Panc1 (cell line): ENCODE measurements at regions not wholly inside any gene's neighbourhood (a gene's known extent, or its start where the extent isn't known, plus 50 kb on each side); places are given as distances from the start of the nearest gene placed in this dataset.

Experiments used
- ATAC-seq: fragments of 200-7000 bp; cut with Tn5 transposase; 2 replicates; pipeline ENCODE4 v1.9.1; 2020; ENCODE audit warnings: mild to moderate bottlenecking, moderate library complexity
- BruUV-seq: library from RNA; stranded (reverse); fragments of 400-500 nt; replicated peaks from 2 replicates; lab custom pipeline; 2021; lab: Mats Ljungman, UMichigan
- CTCF ChIA-PET: fragments of 300-600 bp; sonication (Branson Sonifier 250); formaldehyde crosslinking; loops from one replicate; lab custom pipeline; 2022; ENCODE audit warnings: antibody characterized with exemption; lab: Charles Lee
- POLR2A ChIA-PET: fragments of 300-600 bp; sonication (Branson Sonifier 250); formaldehyde crosslinking; loops from one replicate; lab custom pipeline; 2022; ENCODE audit warnings: antibody characterized with exemption; lab: Charles Lee
- DNase-seq: peaks from one replicate; pipeline ENCODE4 v3.0.0-alpha.2; 2010; ENCODE audit warnings: low read depth, low spot score
- H3K27ac ChIP-seq: 2 replicates; pipeline ENCODE4 v1.5.1; 2011; ENCODE audit warnings: mild to moderate bottlenecking, low read length, inconsistent platforms
- H3K27me3 ChIP-seq: fragments of 200-500 bp; sonication (Bioruptor generic); 2 replicates; pipeline ENCODE4 v1.6.0; 2014; ENCODE audit warnings: low read length, inconsistent platforms; ENCODE audit not compliant: control insufficient read depth, insufficient read depth
- H3K36me3 ChIP-seq: fragments of 200-500 bp; sonication (Bioruptor generic); 2 replicates; pipeline ENCODE4 v1.5.1; 2014; ENCODE audit warnings: inconsistent platforms, mild to moderate bottlenecking, low read length, moderate library complexity; ENCODE audit not compliant: control insufficient read depth, insufficient read depth
- H3K4me1 ChIP-seq: 2 replicates; pipeline ENCODE4 v1.5.1; 2011; ENCODE audit warnings: inconsistent platforms, mild to moderate bottlenecking, low read length, moderate library complexity; ENCODE audit not compliant: control insufficient read depth, insufficient read depth
- H3K4me3 ChIP-seq, 2 experiments: 2 replicates each; pipeline ENCODE4 v1.5.1; 2011 to 2012; ENCODE audit warnings: low read depth in 2 of 2, low read length in 2 of 2, mild to moderate bottlenecking in 2 of 2, inconsistent platforms in 1 of 2, moderate library complexity in 1 of 2
- H3K9me3 ChIP-seq: fragments of 200-500 bp; sonication (Bioruptor generic); 2 replicates; pipeline ENCODE4 v1.5.1; 2014; ENCODE audit warnings: low read depth, mild to moderate bottlenecking, inconsistent platforms, low read length, moderate library complexity; ENCODE audit not compliant: control insufficient read depth, insufficient read depth
- POLR2AphosphoS5 ChIP-seq: IDR thresholded peaks from 2 replicates; pipeline ENCODE4 v1.6.1; 2012; ENCODE audit warnings: mild to moderate bottlenecking, low read depth, low read length, moderate library complexity
- SIN3A ChIP-seq: IDR thresholded peaks from 2 replicates; pipeline ENCODE4 v1.6.1; 2012; ENCODE audit warnings: low read depth, mild to moderate bottlenecking, low read length, moderate library complexity, borderline replicate concordance; ENCODE audit not compliant: insufficient read depth
- TCF7L2 ChIP-seq: IDR thresholded peaks from 2 replicates; pipeline ENCODE4 v1.6.1; 2011; ENCODE audit warnings: mild to moderate bottlenecking, low read depth, low read length, inconsistent platforms
- in situ Hi-C: cut with HindIII; loops from 2 replicates; pipeline ENCODE4 v1.10.0; 2016; ENCODE audit warnings: low sequenced_read_pairs, low pct_unique_long_range_greater_than_20kb
- intact Hi-C: fragments of 100-400 bp; cut with micrococcal nuclease; formaldehyde crosslinking; loops from one replicate; pipeline ENCODE4 v1.10.0; 2022; ENCODE audit not compliant: unreplicated experiment
- TF ChIP-seq, protein P1 (sequence below), 2 experiments: IDR thresholded peaks; 2 replicates each; pipeline ENCODE4 v1.6.1; 2011 to 2012; ENCODE audit warnings: low read depth in 2 of 2, control low read depth in 1 of 2, low read length in 1 of 2, mild to moderate bottlenecking in 1 of 2, moderate library complexity in 1 of 2; ENCODE audit not compliant: insufficient read depth in 1 of 2
- TF ChIP-seq, protein P2 (sequence below): fragments of 450-650 bp; IDR thresholded peaks from 2 replicates; pipeline ENCODE4 v1.5.1; 2017; ENCODE audit warnings: mild to moderate bottlenecking

DNA sequence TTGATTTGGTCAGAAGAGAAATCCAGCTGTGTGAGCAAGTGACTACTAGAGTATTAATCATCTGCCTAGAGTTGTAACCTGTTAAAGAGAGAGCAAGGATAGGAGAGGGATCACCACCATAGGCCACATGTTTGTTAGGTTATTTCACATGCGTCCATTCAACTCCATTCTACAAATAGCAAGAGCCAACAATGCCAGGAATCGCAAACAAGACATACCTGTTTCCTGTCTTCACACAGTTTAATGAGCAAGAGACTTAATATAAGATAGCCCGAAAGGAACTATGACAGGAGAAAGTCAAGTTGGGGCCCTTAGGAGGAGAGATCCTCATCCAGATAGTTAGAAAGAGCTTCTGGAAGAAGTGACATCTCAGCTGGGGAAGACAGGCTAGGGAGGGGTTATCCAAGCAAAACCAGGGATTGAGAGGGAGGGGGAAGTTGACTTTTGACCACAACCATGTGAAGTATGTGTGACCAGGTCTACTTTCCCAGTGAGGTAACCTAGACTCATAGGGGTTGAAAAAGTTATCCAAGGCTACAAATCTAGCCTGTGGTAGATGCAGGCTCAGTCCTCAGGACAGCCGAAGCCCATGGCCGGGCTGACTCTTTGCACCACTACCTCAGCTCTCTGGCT lies 147.4 kb downstream of the ALDH8A1 start:
- H3K36me3 ChIP-seq = no peaks in the 10 kb centered on the region
- intact Hi-C loops = no loop called here
- no peaks in the 10 kb centered on the region for H3K27me3 ChIP-seq
- BruUV-seq = no TSS peak
- TF ChIP-seq, protein P1, sequence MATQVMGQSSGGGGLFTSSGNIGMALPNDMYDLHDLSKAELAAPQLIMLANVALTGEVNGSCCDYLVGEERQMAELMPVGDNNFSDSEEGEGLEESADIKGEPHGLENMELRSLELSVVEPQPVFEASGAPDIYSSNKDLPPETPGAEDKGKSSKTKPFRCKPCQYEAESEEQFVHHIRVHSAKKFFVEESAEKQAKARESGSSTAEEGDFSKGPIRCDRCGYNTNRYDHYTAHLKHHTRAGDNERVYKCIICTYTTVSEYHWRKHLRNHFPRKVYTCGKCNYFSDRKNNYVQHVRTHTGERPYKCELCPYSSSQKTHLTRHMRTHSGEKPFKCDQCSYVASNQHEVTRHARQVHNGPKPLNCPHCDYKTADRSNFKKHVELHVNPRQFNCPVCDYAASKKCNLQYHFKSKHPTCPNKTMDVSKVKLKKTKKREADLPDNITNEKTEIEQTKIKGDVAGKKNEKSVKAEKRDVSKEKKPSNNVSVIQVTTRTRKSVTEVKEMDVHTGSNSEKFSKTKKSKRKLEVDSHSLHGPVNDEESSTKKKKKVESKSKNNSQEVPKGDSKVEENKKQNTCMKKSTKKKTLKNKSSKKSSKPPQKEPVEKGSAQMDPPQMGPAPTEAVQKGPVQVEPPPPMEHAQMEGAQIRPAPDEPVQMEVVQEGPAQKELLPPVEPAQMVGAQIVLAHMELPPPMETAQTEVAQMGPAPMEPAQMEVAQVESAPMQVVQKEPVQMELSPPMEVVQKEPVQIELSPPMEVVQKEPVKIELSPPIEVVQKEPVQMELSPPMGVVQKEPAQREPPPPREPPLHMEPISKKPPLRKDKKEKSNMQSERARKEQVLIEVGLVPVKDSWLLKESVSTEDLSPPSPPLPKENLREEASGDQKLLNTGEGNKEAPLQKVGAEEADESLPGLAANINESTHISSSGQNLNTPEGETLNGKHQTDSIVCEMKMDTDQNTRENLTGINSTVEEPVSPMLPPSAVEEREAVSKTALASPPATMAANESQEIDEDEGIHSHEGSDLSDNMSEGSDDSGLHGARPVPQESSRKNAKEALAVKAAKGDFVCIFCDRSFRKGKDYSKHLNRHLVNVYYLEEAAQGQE (IDR thresholded peaks at IDR 0.05; ENCODE audit: insufficient read depth in 1 of 2, low read depth in 2 of 2, low read length in 1 of 2) = no peak
- TF ChIP-seq, protein P2, sequence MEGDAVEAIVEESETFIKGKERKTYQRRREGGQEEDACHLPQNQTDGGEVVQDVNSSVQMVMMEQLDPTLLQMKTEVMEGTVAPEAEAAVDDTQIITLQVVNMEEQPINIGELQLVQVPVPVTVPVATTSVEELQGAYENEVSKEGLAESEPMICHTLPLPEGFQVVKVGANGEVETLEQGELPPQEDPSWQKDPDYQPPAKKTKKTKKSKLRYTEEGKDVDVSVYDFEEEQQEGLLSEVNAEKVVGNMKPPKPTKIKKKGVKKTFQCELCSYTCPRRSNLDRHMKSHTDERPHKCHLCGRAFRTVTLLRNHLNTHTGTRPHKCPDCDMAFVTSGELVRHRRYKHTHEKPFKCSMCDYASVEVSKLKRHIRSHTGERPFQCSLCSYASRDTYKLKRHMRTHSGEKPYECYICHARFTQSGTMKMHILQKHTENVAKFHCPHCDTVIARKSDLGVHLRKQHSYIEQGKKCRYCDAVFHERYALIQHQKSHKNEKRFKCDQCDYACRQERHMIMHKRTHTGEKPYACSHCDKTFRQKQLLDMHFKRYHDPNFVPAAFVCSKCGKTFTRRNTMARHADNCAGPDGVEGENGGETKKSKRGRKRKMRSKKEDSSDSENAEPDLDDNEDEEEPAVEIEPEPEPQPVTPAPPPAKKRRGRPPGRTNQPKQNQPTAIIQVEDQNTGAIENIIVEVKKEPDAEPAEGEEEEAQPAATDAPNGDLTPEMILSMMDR = no peak
- TF ChIP-seq POLR2AphosphoS5 = no peak
- H3K9me3 ChIP-seq = no peaks in the 10 kb centered on the region
- H3K4me3 ChIP-seq = no peak overlapping the region
- H3K27ac ChIP-seq = no peak overlapping the region
- no peak for ATAC-seq
- DNase-seq = no peak
- POLR2A ChIA-PET = no interaction called here
- H3K4me1 ChIP-seq = no peaks in the 10 kb centered on the region
- CTCF ChIA-PET = no interaction called here
- in situ Hi-C loops = no loop called here

DNA sequence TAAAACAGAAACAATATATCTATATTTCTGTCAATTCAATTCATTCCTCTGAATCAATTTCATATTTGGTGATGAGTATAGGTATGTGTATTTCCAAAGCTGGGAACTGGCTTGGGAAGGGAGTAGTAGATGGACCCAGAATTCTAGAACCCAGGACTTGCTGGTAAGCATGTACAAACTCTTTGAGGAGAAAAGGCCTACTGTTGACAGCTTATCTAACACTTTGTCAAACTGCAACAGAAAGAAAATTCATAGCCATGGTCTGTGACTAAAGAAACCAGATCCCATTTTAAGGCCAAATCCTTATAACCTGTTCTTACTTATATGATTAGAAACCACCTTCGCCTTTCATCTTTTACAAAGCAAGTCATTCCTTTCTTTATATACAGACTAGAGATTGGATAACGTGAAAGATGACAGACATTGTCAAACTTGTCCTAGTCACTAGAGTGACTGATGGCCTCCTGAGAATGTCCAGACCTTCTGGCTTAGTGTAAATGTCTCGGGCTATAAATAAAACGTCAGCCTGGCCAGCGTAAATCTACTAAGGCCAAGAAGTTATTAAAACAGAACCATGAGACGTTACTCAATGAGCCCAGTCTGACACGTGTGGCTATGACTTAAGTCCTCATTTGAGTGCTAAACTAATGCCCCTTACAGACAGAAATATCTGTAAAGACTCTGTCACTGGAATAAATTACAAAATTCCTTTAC lies 152.3 kb downstream of the ALDH8A1 start:
- Histone ChIP-seq H3K4me3 (no peak overlapping the region), H3K4me1 (no peaks in the 10 kb centered on the region), H3K9me3 (no peaks in the 10 kb centered on the region), H3K27ac (no peak overlapping the region), H3K27me3 (no peaks in the 10 kb centered on the region), H3K36me3 (no peaks in the 10 kb centered on the region)
- no peak for DNase-seq
- CTCF ChIA-PET = no interaction called here
- TF ChIP-seq, protein P2 = no peak
- no peak for TF ChIP-seq SIN3A
- TF ChIP-seq TCF7L2 = no peak
- TF ChIP-seq, protein P1 (IDR thresholded peaks at IDR 0.05; ENCODE audit: insufficient read depth in 1 of 2, low read depth in 2 of 2, low read length in 1 of 2) = no peak
- no peak for TF ChIP-seq POLR2AphosphoS5
- POLR2A ChIA-PET = no interaction called here
- no TSS peak for BruUV-seq
- in situ Hi-C loops (no loop called here), intact Hi-C loops (no loop called here)
- ATAC-seq = no peak
